Stomach (tissue), 4 donors: ENCODE measurements at regions not wholly inside any gene's neighbourhood (a gene's known extent, or its start where the extent isn't known, plus 50 kb on each side); places are given as distances from the start of the nearest gene placed in this dataset.

Experiments
- CTCF ChIP-seq, 7 experiments: fragments of 450-650 bp in 4 of 7; fragments of 200-600 bp in 3 of 7; sonication (generic) in 3 of 7; IDR thresholded peaks; one replicate each; pipeline ENCODE4 v1.5.1; 2016 to 2019; ENCODE audit warnings: antibody characterized with exemption in 7 of 7, control low read depth in 2 of 7, mild to moderate bottlenecking in 1 of 7
- POLR2A ChIP-seq, 4 donors: fragments of 450-650 bp; IDR thresholded peaks; one replicate each; pipeline ENCODE4 v1.6.1; 2016; ENCODE audit warnings: antibody characterized with exemption in 4 of 4, control low read depth in 2 of 4, mild to moderate bottlenecking in 1 of 4, moderate library complexity in 1 of 4

GRCh38 chr3:148381051-148381450, 316.7 kb upstream of the AGTR1 start:
- no peak for TF ChIP-seq CTCF (IDR thresholded peaks at IDR 0.05)
- TF ChIP-seq POLR2A (IDR thresholded peaks at IDR 0.05): no peak
